ENCODE measurements at regions not wholly inside any gene's neighbourhood (a gene's known extent, or its start where the extent isn't known, plus 50 kb on each side); places are given as distances from the start of the nearest gene placed in this dataset.

DNA sequence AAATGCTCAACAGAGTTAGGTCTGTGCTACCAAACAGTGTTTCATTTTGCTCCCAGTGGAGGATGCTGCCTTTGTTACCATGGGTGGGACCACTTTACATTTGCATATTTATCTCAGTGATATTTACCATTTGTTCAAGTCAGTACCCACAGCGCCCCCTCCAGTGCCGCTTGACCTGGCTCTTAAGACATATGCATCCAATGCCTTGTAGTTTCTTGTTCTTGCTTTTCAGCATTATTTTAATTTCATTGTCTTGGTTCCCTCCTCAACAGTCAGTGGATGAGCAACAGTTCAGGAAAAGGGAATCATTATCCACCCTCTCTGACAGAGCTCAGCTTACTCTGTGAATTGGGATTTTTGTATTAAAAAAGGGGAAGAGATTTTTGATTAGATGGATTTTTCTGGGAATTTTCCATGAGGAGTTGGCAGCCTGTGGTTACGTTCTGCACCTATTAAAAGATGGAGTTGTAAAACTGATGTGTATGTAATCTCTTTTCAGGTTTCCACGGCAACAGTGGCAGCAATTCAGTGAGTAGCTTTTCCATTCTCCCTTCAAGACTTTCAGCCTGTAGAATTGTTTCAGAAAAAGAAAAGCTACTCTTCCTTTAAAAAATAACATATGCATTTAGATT lies 240.5 kb upstream of the DAAM1 start:
- no peak overlapping the region for H3K4me3 ChIP-seq (replicated peaks in 1 of 2; ENCODE audit: low read depth in 1 of 2, low read length in 2 of 2)
- H3K36me3 ChIP-seq (ENCODE audit: control insufficient read depth in 1 of 2, insufficient read depth in 2 of 2, low read length in 2 of 2): no peaks in the 10 kb centered on the region
- no peak for TF ChIP-seq JUND (IDR thresholded peaks at IDR 0.05)
- TF ChIP-seq TCF7L2 (IDR thresholded peaks at IDR 0.05; ENCODE audit: borderline replicate concordance, extremely low read depth, insufficient read depth, insufficient read length): no peak
- no peak for TF ChIP-seq CEBPB (IDR thresholded peaks at IDR 0.05; ENCODE audit: low read depth)
- TF ChIP-seq EGR1 (IDR thresholded peaks at IDR 0.05; ENCODE audit: low read depth): no peak
- TF ChIP-seq, protein P1, sequence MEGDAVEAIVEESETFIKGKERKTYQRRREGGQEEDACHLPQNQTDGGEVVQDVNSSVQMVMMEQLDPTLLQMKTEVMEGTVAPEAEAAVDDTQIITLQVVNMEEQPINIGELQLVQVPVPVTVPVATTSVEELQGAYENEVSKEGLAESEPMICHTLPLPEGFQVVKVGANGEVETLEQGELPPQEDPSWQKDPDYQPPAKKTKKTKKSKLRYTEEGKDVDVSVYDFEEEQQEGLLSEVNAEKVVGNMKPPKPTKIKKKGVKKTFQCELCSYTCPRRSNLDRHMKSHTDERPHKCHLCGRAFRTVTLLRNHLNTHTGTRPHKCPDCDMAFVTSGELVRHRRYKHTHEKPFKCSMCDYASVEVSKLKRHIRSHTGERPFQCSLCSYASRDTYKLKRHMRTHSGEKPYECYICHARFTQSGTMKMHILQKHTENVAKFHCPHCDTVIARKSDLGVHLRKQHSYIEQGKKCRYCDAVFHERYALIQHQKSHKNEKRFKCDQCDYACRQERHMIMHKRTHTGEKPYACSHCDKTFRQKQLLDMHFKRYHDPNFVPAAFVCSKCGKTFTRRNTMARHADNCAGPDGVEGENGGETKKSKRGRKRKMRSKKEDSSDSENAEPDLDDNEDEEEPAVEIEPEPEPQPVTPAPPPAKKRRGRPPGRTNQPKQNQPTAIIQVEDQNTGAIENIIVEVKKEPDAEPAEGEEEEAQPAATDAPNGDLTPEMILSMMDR (IDR thresholded peaks at IDR 0.05 in 2 of 3, conservative IDR thresholded peaks at IDR 0.05 in 1 of 3; ENCODE audit: borderline replicate concordance in 1 of 3, insufficient read depth in 1 of 3, low read depth in 2 of 3, low read length in 2 of 3): peak in 2 of 3 experiments; percentile 20 to 35; a peak in 2 of 6 replicates
- TF ChIP-seq RAD21 (IDR thresholded peaks at IDR 0.05; ENCODE audit: low read depth): peak; percentile 28; the same call in 1 of the 2 replicates
- H3K9ac ChIP-seq (ENCODE audit: low read length): no peak overlapping the region
- no peaks in the 10 kb centered on the region for H3K27me3 ChIP-seq (ENCODE audit: insufficient read depth, low read length)
- intact Hi-C loops (cut with micrococcal nuclease): no loop called here
- H3K79me2 ChIP-seq (ENCODE audit: insufficient read depth, low read length): no peaks in the 10 kb centered on the region
- H3K9me2 ChIP-seq (ENCODE audit: insufficient read depth): no peaks in the 10 kb centered on the region
- no peak overlapping the region for H2AFZ ChIP-seq (ENCODE audit: low read depth, low read length, poor library complexity, severe bottlenecking)
- no peak overlapping the region for H3K4me2 ChIP-seq (ENCODE audit: low read length)
- no peaks in the 10 kb centered on the region for H3K4me1 ChIP-seq (ENCODE audit: control insufficient read depth in 1 of 2, insufficient read depth in 2 of 2, low read length in 2 of 2)
- no peak for DNase-seq (ENCODE audit: low read depth, low spot score)
- no peak for ATAC-seq
- H3K9me3 ChIP-seq (ENCODE audit: control insufficient read depth in 1 of 2, insufficient read depth in 1 of 2, low read depth in 1 of 2, low read length in 2 of 2): no peaks in the 10 kb centered on the region
- ChIA-PET POLR2A (no interaction called here), RAD21 (ENCODE audit: low non-redundant PET in 1 of 2, low total read pairs in 2 of 2, uncharacterized antibody in 2 of 2, unreplicated experiment in 2 of 2) (no interaction called here), CTCF (no interaction called here)
- no TSS peak for BruUV-seq (replicated peaks)
- no peaks in the 10 kb centered on the region for H4K20me1 ChIP-seq (ENCODE audit: insufficient read depth)
- H3K27ac ChIP-seq (ENCODE audit: low read depth, low read length): no peak overlapping the region

DNA sequence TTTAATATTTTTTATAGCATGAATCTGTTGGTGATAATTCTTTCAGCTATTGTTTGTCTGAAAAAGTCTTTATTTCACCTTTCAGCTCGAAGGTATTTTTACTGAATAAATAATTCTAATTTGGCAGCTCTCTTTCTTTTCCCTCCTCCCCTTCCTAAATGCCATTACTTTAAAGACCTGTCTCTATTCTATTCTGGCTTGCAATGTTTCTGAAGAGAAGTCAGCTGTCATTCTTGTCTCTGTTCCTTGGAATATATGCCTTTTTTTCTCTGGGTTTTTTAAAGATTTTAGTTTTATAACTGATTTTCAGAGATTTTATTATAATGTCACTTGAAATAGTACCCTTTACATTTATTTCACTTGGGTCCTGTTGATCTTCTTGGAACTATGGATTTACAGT lies 237.9 kb upstream of the DAAM1 start:
- H2AFZ ChIP-seq (ENCODE audit: low read depth, low read length, poor library complexity, severe bottlenecking): no peak overlapping the region

More for the DNA sequence above, 237.9 kb upstream of the DAAM1 start:
- no peak overlapping the region for H3K4me3 ChIP-seq (replicated peaks in 1 of 2; ENCODE audit: low read depth in 1 of 2, low read length in 2 of 2)
- POLR2A ChIA-PET: no interaction called here
- TF ChIP-seq CEBPB (IDR thresholded peaks at IDR 0.05; ENCODE audit: low read depth) (no peak), CBX3 (IDR thresholded peaks at IDR 0.05; ENCODE audit: low read depth) (0 out of 2 replicates have a peak, but pooled peaks have one; percentile 31)
- CTCF ChIA-PET: no interaction called here
- H3K4me1 ChIP-seq (ENCODE audit: control insufficient read depth in 1 of 2, insufficient read depth in 2 of 2, low read length in 2 of 2): no peaks in the 10 kb centered on the region
- ATAC-seq (no peak), DNase-seq (ENCODE audit: low read depth, low spot score) (no peak)
- no peak overlapping the region for H3K9ac ChIP-seq (ENCODE audit: low read length)
- no peak overlapping the region for H3K4me2 ChIP-seq (ENCODE audit: low read length)
- BruUV-seq (replicated peaks): no TSS peak
- H3K36me3 ChIP-seq (ENCODE audit: control insufficient read depth in 1 of 2, insufficient read depth in 2 of 2, low read length in 2 of 2): no peaks in the 10 kb centered on the region
- RAD21 ChIA-PET (ENCODE audit: low non-redundant PET in 1 of 2, low total read pairs in 2 of 2, uncharacterized antibody in 2 of 2, unreplicated experiment in 2 of 2): no interaction called here
- H3K9me3 ChIP-seq (ENCODE audit: control insufficient read depth in 1 of 2, insufficient read depth in 1 of 2, low read depth in 1 of 2, low read length in 2 of 2): no peaks in the 10 kb centered on the region
- no peaks in the 10 kb centered on the region for H4K20me1 ChIP-seq (ENCODE audit: insufficient read depth)
- no peaks in the 10 kb centered on the region for H3K9me2 ChIP-seq (ENCODE audit: insufficient read depth)
- H3K27ac ChIP-seq (ENCODE audit: low read depth, low read length): no peak overlapping the region
- intact Hi-C loops (cut with micrococcal nuclease): no loop called here
- no peaks in the 10 kb centered on the region for H3K79me2 ChIP-seq (ENCODE audit: insufficient read depth, low read length)
- no peaks in the 10 kb centered on the region for H3K27me3 ChIP-seq (ENCODE audit: insufficient read depth, low read length)
